Amniotic epithelial cell (primary cell): ENCODE measurements at regions not wholly inside any gene's neighbourhood (a gene's known extent, or its start where the extent isn't known, plus 50 kb on each side); places are given as distances from the start of the nearest gene placed in this dataset.

Experiments
- DNase-seq: peaks from one replicate; pipeline ENCODE4 v3.0.0-alpha.2; 2010; ENCODE audit warnings: low read depth

DNA sequence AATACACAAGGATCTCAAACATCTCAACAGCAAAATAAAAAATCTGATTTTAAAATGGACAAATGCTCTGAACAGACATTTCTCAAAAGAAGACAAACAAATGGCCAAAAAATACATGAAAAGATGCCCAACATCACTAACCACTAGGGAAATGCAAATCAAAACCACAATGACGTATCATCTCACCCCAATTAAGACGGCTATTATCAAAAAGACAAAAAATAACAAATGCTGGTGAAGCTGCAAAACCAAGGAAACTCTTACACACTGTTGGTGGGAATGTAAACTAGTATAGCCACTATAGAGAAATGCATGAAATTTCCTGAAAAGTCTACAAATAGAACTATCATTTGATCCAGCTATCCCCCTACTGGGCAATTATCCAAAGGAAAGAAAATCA lies 145.0 kb downstream of the BTG1 start:
- no peak for DNase-seq

DNA sequence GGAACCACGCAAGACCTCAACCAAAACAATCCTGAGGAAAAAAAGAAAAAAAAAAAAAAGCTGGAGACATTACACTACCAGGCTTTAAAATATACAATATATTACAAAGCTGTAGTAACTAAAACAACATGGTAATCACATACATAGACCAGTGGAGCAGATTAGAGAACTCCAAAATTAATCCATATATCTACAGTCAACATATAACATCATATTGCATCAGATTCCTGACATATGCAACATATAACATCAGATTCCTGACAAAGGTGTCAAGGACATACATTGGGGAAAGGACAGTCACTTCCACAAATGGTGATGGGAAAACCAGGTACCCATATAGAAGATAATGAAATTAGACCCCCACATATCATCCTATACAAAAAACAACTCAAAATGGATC lies 145.8 kb downstream of the BTG1 start:
- DNase-seq = no peak

DNA sequence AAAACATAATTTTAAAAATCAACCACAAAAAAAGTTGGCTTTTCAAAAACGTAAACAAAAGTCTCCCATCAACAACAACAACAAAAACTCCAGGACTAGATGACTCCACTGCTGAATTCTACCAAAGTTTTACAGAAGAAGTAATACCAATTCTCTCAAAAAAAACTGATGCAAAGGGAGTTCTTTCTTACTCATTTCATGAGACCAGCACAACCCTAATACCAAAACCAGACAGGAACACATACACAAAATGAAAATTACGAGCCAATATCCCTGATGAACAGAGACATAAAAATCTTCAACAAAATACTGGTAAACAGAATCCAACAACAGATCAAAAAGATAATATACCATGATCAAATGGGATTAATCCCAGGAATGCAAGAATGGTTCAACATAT lies 147.3 kb downstream of the BTG1 start:
- no peak for DNase-seq

DNA sequence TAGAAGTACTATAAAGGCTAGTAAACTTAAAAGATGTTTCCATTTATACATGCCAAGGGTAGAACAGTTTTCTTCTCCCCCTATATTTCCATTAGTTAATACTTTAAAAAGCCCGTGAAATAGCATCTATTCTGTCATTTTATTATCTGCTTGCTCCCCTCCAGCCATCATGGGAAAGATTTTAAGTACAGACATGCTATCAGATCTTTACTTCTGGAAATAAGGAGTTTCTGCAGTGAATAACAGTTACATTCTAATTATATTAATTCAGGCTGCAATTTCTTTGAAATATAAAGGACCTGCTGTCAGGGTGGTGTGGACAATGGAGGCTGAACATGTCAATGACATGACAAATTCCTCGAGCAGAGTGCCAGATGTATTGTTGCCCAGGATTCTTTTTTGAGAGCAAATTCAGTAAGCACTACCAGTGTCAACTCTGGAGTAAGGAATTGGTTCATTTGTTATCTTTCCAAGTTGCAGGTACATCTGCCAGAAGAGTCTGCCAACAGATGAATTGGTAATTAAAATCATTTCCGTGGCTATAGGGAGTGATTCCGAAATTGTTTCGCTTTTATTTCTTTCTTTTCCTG lies 151.3 kb downstream of the BTG1 start:
- DNase-seq = no peak

DNA sequence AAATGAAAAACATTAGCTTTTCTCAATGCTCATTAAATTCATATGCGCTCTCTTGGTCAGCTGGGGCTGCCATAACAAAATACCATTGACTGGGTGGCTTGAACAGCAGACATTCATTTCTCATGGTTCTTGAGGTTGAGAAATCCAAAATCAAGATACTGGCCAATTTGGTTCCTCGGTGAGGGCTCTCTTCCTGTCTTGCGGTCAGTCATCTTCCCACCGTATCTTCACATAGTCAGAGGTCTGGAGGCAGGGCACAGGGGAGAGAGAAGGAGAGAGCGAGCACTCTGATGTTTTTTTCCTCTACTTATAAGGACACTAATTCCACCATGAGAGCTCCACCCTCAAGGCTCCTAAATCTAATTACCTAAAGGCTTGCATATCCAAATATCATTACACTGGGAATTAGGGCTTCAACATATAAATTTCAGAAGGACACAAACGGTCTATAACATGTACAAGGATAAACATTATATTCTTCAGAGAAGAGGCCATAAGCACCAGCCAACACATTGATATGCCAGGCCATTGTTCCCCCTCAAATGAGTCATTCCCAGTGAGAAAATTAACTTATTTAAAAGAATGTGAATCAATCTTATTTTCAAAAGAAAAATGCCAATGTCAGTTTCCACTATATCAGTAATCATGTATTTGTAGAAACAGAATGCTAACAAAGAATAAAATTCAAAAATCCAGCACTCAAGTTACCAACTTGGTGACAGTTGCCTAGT lies 152.2 kb downstream of the BTG1 start:
- no peak for DNase-seq

DNA sequence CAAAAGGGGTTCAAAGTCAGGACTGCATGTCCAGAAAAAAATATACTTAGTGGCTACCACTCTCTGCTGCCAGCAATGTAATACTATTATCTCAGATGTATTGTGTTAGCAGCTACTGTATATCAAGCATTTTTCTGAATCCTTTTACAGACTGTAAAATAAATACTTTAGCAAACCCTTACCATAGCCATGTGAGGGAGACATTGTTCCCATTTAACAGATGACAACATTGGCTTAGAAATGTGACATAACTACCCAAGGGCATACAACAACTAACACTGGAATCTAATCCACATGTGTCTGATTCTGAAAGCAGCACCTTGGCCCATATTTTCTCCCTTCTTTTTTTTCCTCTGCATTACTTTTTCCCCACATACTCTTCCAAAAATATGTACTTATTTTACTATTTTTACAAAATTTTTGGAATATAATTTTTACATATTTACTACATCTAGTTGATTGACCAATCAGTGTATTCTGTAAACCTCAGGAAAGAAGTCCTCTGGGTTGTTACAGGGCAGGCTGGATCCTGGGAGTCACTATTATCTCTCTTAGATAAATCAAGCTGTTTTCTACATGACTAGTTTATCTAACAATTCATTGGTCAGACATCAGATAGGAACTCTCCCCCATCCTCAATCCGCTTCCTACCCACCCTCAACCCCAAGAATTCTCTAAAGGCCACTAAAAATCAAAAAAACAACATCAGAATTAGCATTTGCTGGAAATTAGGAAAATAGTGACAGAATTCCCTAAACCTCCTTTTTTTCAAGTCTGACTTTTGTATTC lies 154.1 kb downstream of the BTG1 start:
- peak; percentile 69 for DNase-seq

DNA sequence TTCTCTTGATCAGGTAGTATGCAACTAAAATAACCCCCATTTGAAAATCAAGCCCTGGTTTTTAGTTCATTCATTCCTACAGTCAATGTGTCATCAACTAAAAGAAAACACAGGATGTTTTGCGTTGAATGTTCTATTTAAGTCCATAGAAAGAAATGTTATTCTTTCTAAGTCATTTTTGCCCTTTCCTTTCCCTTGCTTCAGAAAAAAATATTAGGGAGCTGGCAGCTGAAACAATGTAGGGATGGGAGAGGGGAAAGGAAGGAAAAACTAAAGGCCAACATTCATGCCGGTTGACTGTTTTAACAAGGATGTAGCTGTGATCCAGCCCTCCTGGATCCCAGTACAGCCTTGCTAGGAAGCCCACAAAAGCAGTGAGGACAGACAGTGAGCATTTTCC lies 155.1 kb downstream of the BTG1 start:
- no peak for DNase-seq

DNA sequence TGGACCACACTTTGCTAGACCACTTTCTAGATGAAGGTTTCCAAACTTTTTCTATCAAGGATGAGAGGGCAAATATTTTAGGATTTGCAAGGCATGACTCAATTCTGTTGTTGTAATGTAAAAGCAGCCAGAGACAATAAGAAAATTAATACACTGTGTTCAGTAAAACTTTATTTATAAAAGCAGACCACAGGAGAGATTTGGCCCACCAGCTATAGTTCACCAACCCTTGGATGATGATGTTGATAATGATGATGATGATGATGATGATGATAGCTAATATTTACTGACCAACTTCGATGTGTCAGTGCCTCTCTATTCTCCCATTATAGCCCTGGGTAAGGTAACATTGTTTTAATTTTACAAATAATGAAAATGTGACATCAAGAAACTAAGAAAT lies 156.5 kb downstream of the BTG1 start:
- no peak for DNase-seq

DNA sequence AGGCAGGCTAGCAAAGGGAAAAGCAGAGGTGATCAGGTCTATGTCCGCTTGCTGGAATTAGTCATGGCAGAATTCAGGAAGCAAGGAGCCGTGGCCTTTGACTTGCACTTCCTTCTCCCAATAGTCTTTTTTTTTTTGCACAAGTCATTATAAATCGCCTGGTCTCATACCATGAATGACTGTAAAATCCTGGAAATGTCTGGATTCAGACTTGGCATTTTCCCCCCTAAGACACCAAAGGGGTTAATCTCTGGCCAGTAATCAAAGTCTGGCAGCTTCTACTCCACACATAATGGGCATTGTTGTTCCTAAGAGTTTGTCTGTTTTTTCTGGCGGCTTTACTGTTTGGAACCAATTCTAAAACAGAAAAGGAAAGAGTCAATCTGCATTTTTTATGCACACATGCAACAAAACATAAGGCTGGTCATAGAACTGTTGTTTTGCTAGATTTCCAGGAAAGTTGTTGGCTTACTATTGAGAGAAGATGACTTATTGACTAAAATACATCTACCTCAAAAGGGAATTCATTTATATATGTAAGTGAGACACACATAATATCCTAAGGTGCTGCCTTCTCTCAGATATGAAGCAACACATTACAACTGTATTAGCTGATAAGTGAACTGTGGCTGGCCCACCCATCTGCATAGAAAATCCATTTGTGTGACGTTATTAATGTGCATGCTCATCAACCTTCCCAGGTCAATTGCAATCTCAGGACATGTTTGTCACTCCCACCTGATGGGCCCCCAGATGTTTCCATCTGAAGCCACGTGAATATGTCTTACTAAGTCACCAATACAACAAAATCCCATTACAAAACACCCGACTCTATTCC lies 157.3 kb downstream of the BTG1 start:
- DNase-seq = no peak

DNA sequence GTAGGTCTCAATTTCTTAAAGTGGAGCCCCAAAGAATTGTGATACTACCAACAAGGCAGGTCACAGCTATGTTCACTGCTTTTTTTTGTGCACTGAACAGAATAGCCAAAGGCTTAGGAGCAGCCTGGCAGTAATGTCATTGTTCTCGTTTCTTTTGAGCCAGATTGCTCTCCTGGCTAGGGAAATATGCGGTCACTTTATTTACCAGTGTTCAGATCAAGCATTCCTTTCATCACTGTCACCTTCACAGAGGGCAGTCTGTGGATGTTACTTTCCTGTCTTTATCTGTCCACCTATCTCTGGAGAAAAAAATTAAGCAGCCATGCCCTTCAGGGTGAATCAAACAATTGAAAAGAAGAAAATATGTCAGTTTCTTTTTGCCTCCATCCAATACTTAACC lies 159.6 kb downstream of the BTG1 start:
- peak; percentile 35 for DNase-seq

DNA sequence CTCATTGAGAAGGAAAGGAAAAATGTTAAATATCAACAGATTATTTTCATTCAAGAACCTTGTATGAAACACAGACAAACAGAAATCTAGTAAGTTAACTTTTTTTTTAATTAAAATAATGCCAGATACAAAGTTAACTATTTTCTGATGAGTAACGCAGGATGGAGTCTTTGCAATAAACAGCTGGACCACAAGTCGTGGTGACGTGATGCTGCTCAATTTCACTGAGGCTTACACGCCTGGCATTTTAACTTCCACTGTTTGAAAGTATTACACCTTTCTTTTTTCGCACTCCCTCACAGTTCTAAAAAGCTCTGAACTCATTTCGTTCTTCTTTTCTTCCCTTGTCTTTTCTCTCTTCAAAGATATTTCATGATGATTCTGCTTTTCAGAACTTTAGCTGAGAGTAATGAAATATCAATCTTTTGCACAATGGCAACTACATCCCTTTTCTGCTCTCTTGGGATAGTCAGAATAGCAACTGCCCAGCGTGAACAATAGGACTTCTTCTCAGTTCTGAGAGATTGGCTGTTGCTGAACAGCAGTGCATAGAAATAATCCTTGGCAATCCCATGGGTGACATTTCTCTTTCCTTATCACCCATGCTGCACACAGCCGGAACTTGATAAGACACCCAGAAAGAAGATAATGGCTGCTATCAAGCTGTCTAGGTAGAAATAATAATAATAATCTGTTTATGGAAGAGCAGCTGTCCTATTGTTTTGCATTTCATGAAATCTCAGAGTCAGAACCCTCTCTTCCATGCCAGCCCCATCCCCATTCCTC lies 160.5 kb downstream of the BTG1 start:
- peak; percentile 68 for DNase-seq

DNA sequence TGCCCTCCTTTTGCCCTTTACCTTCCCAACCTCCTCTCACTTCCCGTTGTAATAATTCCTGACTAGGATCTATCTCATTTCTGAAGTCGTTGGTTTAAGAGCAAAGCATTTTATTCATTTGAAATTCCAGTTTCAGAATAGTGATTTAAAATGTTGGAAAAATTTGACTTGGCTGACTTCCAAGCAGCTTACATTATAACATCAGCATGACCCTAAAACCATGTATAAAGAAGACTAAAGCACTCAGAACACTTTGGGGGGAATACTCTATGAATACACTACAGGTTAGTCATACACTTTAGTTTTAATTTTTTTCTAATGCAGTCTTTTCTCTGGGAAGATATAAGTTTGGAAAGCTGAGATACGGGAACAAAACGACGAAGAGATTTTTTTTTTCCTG lies 161.1 kb downstream of the BTG1 start:
- peak; percentile 62 for DNase-seq

DNA sequence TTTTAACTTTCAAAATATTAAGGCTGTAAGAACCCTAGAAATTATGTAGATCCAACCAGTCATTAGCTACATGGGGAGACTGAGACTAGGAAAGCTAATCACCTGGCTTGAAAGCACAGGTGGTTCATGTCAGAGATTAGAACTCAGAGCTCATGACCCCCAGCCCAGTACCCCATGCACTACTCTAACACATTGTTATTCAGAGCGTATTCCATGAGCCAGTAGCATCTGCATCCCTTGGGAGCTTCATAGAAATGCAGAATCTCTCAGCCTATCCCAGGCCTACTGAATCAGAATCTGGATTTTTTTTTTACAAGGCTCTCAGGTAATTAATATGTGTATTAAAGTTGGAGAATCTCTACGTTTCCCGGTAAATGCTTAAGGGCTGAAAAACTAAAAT lies 161.7 kb downstream of the BTG1 start:
- DNase-seq = no peak

DNA sequence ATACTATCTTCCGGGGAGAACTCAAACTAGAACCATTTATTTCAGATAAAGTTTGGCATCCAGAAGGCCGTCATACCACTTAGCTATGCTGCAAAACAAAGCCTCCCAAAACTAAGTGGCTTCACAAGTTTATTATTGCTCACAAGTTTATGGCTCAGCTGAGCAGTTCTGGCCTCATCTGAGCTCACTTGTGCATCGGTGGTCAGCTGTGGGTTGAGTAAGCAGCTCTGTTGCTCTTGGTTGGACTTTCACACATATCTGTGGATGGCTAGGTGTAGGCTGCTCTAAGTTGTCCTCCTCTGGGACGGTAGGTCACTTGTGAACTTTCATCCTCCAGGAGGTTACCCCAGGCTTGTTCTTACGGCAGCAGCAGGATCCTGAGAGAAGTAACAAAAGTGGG lies 162.7 kb downstream of the BTG1 start:
- peak; percentile 80 for DNase-seq

DNA sequence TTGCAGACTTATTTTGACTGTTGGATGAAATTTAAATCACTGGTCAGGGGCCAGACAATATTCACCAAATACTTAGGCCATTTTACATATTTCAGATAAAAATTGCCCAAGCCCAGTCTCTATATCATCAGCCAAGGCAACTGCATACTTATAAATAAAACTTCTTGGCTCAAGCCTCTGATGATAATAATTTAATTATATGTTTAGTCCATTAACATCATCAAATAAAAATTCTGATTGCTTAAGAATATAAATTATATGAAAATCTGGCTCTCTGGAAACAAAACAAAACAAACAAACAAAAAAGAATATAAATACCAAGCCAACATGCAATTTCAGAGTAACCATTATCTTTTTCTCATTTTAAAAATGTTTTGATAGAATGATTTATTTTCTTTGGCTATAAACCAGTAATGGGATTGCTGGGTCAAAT lies 165.2 kb downstream of the BTG1 start:
- DNase-seq = peak; percentile 19

DNA sequence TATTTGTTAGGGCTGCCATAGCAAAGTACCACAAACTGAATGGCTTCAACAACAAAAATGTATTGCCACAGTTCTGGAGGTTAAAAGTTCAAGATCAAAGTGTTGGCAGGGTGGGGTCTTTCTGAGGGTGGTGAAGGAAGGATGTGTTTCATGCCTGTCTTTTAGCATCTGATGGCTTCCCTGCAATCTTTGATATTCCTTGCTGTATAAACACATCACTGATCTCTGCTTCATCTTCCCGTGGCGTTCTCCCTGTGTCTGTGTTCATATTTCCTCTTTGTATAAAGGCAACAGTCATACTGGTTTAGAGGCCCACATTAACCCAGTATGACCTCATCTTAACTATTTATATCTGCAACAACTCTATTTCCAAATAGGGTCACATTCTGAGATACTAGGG lies 167.5 kb downstream of the BTG1 start:
- peak; percentile 68 for DNase-seq

DNA sequence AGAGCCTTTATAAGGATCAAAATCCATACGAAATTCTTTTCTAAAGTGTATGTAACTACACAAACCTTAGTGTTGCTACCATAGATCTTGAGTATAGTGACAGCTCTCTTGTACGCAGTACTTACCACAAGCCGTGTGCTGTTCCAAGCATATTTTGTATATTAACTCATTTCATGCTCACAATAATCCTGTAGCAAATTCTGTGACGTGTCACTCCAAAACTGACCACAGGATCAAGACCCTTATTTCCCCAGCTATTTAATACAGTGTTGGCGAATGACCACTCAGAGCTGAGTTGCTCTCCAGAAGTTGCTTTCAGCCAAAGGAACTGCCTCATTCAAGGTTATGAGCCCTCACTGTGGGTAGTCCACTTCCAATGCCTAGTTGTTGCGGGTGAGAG lies 169.8 kb downstream of the BTG1 start:
- DNase-seq = peak; percentile 15

DNA sequence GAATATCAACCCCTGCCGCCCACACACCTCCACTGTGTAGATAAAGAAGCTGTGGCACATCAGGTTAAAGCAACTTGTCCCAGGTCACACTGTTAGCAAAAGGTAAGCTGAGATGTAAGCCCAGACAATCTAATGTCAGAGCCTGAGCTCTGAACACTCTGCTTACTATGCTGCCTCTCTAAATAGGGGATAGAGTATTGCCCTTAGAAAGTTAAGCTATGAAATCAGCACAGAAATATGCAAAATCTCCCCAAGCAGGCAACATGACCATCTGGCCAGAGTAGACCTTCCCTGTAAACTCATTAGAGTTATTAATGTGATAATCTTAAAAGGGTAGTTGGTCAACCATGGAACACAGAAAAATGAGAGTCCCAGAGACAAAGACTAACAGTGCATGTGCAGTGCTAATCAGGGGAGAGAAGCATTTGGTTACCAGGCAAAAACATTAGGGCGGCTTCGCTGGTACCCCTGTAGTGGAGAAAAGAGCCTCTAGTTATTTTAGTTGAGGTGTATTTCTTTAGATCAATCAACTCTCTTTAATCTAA lies 171.0 kb downstream of the BTG1 start:
- peak; percentile 62 for DNase-seq

DNA sequence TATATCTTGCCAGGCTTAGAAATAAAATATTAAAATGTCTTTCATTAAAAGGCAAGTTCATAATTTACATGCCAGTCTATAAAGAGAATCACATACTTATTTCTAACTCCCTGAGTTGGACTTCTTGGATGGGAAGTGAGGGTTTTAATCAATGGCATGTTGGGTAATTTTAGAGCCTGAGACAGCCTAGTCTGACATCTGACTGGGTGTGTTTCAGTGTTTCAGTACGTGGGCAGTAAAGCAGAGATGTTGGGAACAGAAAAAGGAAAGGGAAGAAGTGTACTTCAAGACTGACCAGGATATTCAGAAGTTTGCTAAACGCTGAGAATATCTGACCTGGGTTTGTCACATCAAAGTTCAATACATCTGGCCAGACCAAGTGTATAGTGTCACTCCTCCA lies 171.8 kb downstream of the BTG1 start:
- no peak for DNase-seq

DNA sequence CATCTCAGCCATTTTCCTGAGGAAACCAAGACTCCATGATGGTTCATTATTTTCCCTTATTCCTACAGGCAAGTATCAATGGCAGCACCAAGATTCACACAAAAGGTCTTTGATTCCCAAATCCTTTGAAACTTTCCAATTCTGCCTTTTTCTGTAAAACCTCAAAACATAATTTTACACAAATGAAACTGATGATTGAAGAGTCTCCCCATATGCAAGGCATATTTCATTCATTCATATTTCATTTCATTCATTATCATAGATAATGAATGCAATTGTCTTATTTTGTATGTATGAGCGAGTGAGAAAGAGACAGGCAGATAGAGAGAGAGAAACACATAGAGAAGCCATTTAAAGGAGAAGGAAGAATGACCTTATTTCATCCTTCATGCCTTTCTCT lies 172.8 kb downstream of the BTG1 start:
- DNase-seq = no peak

DNA sequence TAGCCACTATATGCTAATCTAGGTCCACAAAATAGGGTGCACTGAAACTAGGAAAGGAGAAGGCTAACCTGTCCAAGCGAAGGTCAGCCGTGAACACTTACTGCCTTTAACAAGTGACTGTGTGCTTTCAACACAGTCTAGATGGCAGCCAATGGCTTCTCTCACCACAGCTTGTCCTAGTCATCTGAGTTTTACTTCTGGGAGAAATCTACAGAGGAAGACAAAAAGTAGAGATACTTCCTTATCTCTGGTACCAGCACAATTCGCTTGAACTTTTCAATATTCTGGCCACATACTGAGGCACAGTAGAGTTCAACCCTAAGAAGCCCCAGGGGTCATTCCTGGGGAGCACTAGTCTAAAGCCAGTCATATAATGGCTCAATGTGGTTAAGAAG lies 176.9 kb downstream of the BTG1 start:
- DNase-seq = no peak
